HT1080 (cell line): ENCODE measurements at regions not wholly inside any gene's neighbourhood (a gene's known extent, or its start where the extent isn't known, plus 50 kb on each side); places are given as distances from the start of the nearest gene placed in this dataset.
"Not testable (repeated sequence)": the region's sequence is repeated elsewhere in the genome, so short reads cannot be mapped to it uniquely, and the experiment has no call there.

Experiments used
- DNase-seq: peaks from one replicate; pipeline ENCODE4 v3.0.0-alpha.2; 2015; ENCODE audit warnings: low read depth

- no peak for DNase-seq
Observed at GRCh38 chr12:89069431-89069830, 282.9 kb downstream of the DUSP6 start.

DNA sequence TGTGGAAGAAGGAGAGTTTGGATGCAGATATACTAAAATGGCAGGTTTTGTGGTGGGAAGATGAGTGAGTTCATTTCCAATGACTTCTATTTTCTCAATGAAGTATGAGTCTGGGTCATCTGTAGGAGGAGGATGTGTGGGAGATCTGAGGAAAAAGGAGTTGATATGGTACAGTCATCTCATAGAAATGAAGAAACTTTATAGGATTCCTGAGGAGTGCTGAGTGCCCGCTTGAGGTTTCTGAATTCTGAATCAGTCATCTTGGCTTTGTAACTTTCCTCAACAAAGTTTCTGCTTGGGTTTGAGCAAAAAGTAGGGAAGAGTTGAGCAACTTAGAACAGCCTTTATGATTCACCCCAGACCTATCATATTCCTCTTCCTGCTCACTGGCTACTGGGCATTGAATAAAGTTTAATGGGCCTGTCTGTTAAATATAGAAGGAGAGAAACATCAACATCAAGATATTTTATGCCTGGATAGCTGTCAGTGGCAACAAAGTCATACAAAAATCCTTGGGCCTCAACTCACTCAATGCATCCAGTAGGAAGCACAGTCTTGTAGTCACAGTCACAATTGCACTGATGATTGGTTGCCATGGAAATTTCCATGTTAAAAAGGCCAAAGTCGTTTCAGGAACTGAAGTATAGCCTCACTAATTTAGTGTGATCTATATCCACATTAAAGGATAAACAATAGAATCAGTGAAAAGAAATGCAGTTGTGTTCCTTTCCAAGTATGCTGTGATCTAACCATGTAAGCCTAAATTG lies 284.7 kb downstream of the DUSP6 start:
- peak; percentile 98 for DNase-seq

DNA sequence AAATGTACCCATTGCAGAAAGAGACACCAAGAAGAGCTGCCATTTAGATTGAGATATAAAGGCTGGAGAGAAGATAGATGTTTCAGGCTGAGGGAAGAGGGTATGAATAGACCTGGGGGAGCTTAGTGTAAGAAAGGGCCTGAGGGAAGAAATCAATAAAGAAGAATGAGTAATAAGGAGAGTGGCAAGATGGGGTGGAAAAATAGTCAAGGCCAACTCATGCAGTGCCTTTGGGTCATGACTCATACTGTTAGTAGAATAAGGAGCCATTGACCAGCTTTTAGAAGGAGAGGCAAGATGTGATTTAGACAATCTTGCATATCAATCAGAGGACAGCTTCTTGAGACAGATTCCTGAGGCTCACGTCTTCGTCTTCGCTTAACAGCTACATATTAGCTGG lies 287.5 kb downstream of the DUSP6 start:
- peak; percentile 94 for DNase-seq

DNA sequence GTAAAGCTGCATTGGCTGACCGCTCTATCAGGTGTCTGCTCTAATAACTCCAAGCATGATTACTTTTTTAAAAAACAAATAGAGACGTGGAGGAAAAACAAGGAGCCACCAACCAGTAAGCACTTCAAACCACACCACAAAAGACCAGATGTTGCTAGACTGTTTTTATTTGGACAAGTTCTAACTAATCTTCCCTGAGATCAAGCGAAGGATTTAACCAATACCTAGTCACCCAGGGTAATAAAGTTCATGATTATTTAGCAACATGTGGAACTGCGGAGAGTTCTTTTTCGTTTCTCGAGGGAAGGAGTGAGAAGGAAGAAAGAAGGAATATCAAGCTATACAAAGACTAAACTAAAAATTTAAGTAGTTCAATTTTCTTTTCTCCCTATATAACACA lies 288.1 kb downstream of the DUSP6 start:
- DNase-seq, result no peak

- DNase-seq, result no peak
Observed at GRCh38 chr12:89062996-89063395, 289.3 kb downstream of the DUSP6 start.

GRCh38 chr12:89059721-89060541 lies 292.4 kb downstream of the DUSP6 start:
- DNase-seq, result no peak

DNA sequence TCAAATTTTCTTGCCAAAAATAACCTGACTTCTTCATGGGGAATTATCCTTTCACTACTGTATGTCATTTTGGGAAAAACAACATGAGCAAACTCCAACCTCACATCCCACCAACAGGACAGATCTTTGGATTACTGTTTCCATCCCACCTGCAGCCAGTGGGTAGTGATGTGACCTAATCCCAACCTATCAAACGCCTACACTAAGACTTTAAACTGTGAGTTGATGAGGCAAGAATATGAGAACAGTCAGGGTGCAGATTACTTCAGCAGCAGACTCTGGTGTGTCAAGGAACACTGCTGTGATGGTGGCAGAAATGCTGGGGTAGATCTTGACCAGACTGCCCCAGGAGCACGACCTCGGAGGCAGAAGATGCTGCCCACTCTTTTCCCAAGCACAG lies 293.2 kb downstream of the DUSP6 start:
- DNase-seq, result no peak

GRCh38 chr12:89058402-89058801 lies 293.9 kb downstream of the DUSP6 start:
- no peak for DNase-seq

GRCh38 chr12:89053817-89054216 lies 298.5 kb downstream of the DUSP6 start:
- DNase-seq, result not testable (repeated sequence)

- peak; percentile 73 for DNase-seq
Observed at GRCh38 chr12:89051065-89051677, 301.1 kb downstream of the DUSP6 start.

DNA sequence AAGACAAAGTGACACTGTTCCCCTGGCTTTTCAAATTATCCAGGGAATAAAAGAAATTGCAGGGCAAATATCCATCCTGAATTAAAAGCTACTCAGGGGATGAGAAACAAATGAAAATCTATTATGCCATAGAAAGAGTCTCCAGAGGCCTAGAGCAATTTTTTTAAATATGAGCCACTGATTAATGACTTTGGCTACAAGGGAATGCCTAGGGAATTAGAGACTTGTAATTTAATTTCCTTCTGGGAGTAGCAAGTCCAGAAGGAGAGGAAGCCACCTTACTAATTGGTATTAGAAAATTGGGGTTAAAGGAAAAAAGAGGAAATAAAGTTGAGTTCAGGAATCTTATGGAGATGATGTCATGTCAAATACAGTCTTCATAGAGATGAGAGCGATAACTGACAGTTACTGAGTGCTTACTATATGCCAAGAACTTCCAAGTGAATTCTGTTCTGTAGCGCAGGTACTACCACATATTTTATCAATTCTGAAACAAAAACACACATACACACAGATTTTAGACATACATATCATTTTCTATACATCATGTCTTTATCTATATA lies 304.4 kb downstream of the DUSP6 start:
- DNase-seq, result no peak

GRCh38 chr12:89041078-89041477 lies 311.2 kb downstream of the DUSP6 start:
- no peak for DNase-seq

DNA sequence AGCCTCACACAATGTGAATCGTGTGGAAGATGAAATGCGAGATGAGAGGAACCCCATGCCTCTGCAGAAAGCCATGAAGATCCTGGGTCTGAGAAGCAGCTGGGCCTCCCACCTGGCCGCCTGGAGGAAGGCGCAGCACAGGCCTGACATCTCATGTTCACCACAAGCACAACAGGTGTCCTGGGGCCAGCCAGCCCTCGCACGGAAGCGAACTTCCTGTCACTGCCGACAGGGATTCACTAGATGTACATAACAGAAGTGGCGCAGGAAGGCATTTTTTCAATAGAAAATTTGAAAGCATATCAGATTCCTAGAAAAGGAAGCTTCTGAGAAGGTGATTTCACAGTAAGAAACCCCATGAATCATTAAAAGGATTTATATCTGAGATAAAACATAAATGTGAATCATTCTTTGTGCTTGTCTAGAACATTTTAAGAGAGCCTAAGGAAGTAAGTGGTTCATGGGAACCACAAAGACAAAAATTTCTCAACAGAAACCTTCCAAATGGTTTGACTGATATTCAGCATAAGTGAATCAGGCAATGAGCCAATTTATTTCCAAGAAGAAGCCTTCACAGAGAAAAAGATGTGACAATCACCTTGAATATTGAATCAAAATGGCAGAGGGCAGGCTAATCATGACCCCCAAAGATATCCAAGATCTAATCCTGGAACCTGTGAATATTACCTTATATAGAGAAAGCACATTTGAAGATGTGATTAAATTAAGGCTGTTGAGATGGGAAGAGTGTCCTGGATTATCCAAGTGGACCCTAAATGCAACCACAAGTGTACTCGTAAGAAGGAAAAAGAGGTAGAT lies 311.9 kb downstream of the DUSP6 start:
- DNase-seq, result peak; percentile 57

GRCh38 chr12:89038831-89039512 lies 313.3 kb downstream of the DUSP6 start:
- DNase-seq, result no peak

GRCh38 chr12:89033062-89033461 lies 319.2 kb downstream of the DUSP6 start:
- no peak for DNase-seq

- no peak for DNase-seq
Observed at GRCh38 chr12:89029961-89030360, 322.3 kb downstream of the DUSP6 start.

DNA sequence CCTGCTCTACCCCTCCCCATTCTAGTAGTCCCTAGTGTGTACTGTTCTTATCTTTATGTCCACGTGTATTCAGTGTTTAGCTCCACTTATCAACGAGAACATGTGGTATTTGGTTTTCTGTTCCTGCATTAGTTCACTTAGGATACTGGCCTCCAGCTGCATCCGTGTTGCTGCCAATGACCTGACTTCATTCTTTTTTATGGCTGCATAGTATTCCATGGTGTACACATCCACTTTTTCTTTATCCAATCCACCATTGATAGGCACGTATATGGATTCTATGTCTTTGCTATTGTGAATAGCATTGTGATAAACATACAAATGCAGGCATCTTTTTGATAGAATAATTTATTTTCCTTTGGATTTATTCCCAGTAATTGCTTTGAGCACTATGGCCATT lies 327.7 kb downstream of the DUSP6 start:
- DNase-seq, result no peak

GRCh38 chr12:89023936-89024335 lies 328.4 kb downstream of the DUSP6 start:
- no peak for DNase-seq

DNA sequence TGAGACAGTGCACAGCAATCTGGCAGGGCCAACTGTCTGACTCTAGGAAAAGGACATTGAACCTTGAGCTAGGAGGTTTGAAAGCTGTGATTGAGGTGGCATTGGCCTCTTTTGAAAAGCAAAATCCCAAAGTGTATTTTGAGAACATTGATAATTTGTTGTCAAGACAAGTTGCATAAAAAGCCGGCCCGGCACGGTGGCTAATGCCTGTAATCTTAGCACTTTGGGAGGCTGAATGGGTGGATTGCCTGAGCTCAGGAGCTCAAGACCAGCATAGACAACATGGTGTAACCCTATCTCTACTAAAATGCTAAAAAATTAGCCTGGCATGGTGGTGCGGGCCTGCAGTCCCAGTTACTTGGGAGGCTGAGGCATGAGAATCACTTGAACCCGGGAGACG lies 331.6 kb downstream of the DUSP6 start:
- DNase-seq, result no peak

DNA sequence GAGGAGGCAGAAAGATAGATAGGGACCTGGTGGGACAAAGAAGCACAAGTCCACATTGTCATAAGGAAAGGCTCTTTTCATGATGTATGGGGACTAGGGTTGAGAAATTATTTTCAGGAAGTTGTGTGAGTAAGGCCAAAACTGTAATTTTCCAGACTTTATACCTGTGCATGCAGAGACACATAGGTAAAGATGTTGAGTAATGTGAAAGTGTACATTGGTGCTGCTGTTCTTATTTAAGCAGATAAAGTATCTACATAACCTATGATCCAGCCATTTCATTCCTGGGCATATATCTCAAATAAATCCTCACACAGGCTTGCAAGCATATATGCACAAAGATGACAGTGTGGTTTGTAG lies 332.2 kb downstream of the DUSP6 start:
- no peak for DNase-seq
